ENCODE measurements at regions not wholly inside any gene's neighbourhood (a gene's known extent, or its start where the extent isn't known, plus 50 kb on each side); places are given as distances from the start of the nearest gene placed in this dataset.
"Not testable (repeated sequence)": the region's sequence is repeated elsewhere in the genome, so short reads cannot be mapped to it uniquely, and the experiment has no call there.

DNA sequence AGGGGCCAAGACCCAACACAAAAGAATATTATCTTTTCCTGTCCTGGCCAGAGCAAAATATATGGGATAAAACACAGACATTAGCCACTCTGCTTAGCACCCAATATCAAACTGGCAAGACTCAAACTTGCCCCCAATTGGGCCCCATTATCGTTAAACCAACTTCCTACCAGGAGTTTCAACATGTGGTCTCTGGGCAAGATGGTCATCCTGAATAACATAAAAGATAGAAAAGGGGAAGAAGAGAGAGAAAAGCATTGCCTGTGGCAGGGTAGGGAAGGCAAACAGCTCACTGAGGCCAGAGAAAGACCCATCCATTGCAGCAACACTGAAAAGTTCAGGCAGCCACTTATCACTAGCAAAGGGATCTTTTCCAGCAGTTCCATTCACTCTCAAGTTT is 502.1 kb downstream of the KIF2B start:
- Histone ChIP-seq H3K4me1 (ENCODE audit: control insufficient read depth, insufficient read depth, low read length) (no peaks in the 10 kb centered on the region), H3K4me3 (ENCODE audit: low read length) (no peak overlapping the region), H3K36me3 (ENCODE audit: control insufficient read depth, insufficient read depth, low read length) (no peaks in the 10 kb centered on the region), H3K27me3 (ENCODE audit: control insufficient read depth, insufficient read depth, low read length) (no peaks in the 10 kb centered on the region), H3K27ac (ENCODE audit: low read length) (no peak overlapping the region), H3K9me3 (ENCODE audit: control insufficient read depth, low read depth, low read length) (no peaks in the 10 kb centered on the region)
- DNase-seq: no peak
- WGBS (ENCODE audit: insufficient coverage, low lambda C conversion rate): no CpG with 5 or more reads among the region's 1 CpG

DNA sequence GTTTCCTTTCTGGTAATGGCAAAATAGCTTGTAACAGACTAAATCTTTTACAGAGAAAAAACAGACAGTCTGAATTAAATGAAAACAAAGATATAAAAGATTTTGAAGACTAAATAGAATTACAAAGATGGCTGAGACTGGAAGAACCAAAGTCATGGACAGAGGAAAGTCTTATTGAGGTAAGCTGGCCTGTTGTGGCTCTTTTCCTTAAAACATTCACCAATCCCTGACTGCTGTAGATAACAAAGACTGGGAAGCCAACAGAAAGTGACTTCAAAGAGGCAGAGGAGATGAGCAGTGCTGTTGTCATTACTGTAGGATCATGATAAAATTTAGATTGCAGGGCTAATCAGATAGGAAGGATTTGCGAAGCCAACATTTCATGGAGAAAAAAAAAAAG is 517.0 kb downstream of the KIF2B start:
- no peaks in the 10 kb centered on the region for H3K4me1 ChIP-seq (ENCODE audit: control insufficient read depth, insufficient read depth, low read length)
- 60% methylated on average over 1 of the region's 1 CpG for WGBS (ENCODE audit: insufficient coverage, low lambda C conversion rate)

DNA sequence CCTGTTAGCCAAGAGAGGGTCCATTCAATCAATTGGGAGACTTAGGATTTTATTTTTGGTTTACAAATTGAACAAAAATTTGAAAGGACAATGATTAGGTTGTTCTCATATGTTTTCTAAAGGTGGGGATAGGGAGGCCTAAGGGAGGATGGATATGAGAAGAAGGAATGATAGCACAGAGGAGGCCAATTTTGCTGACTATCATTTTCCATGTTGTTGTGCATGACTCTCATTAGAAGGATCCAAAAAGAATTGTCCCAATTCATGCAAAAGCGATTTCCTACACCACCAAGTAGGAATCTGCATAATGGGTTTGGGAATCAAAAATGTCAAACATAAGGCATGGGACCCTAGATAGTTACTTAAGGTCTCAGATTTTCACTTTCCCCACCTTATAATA is 524.8 kb downstream of the KIF2B start:
- Histone ChIP-seq H3K27ac (ENCODE audit: low read length) (no peak overlapping the region), H3K27me3 (ENCODE audit: control insufficient read depth, insufficient read depth, low read length) (no peaks in the 10 kb centered on the region), H3K4me1 (ENCODE audit: control insufficient read depth, insufficient read depth, low read length) (no peaks in the 10 kb centered on the region), H3K4me3 (ENCODE audit: low read length) (no peak overlapping the region), H3K9me3 (ENCODE audit: control insufficient read depth, low read depth, low read length) (no peaks in the 10 kb centered on the region), H3K36me3 (ENCODE audit: control insufficient read depth, insufficient read depth, low read length) (no peaks in the 10 kb centered on the region)
- no peak for DNase-seq
- no CpG with 5 or more reads among the region's 1 CpG for whole genome bisulfite sequencing (ENCODE audit: insufficient coverage, low lambda C conversion rate)

More for the DNA sequence above, 517.0 kb downstream of the KIF2B start:
- Histone ChIP-seq H3K36me3 (ENCODE audit: control insufficient read depth, insufficient read depth, low read length) (no peaks in the 10 kb centered on the region), H3K27ac (ENCODE audit: low read length) (no peak overlapping the region), H3K9me3 (ENCODE audit: control insufficient read depth, low read depth, low read length) (peaks cover 3% of the 10 kb centered on the region), H3K27me3 (ENCODE audit: control insufficient read depth, insufficient read depth, low read length) (no peaks in the 10 kb centered on the region), H3K4me3 (ENCODE audit: low read length) (no peak overlapping the region)
- DNase-seq: no peak

DNA sequence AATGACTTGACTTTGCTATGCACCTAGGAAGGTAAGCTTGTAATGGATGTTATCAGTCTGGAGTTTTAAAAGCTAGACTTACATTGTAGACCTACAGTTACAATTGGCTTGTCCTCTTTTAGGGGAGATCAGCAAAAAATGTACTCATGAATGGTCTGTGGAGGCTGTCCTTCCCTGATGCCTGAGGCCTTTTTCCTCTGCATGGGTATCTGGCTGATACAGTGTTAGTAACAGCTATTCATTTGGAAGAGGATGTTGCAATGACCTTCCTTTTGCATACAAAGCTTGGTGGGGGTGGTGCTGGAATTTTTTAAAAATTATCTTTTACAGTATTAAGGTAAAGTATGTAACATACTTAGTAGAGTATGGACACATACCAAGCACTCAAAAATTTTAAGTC is 525.5 kb downstream of the KIF2B start:
- no peak overlapping the region for H3K27ac ChIP-seq (ENCODE audit: low read length)
- no peaks in the 10 kb centered on the region for H3K27me3 ChIP-seq (ENCODE audit: control insufficient read depth, insufficient read depth, low read length)
- no peaks in the 10 kb centered on the region for H3K36me3 ChIP-seq (ENCODE audit: control insufficient read depth, insufficient read depth, low read length)

DNA sequence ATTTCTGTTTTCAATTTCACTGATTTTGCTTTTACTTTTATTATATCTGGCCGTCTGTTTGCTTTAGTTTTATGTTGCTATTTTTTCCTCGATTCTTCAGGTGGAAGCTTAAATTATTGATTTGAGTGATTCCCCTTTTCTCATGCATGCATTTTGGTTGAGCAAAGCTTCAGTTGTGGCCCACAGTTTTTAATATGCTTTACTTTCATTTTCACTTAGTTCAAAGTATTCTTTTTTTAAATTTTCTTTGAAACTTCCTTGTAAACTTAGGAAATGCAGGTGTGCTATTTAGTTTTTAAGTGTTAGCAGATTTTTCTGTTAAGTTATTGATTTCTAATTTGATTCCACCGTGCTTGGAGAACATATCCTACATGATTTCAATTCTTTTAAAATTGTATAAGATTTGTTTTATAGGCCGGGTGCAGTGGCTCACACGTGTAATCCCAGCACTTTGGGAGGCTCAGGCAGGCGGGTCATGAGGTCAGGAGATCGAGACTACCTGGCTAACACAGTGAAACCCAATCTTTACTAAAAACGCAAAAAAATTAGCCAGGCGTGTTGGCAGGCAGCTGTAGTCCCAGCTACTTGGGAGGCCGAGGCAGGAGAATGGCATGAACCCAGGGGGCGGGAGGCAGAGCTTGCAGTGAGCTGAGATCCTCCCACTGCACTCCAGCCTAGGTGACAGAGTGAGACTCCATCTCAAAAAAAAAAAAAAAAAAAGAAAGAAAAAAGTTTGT is 531.2 kb downstream of the KIF2B start:
- H3K36me3 ChIP-seq (ENCODE audit: control insufficient read depth, insufficient read depth, low read length): no peaks in the 10 kb centered on the region
- no peaks in the 10 kb centered on the region for H3K9me3 ChIP-seq (ENCODE audit: control insufficient read depth, low read depth, low read length)
- no peaks in the 10 kb centered on the region for H3K27me3 ChIP-seq (ENCODE audit: control insufficient read depth, insufficient read depth, low read length)
- no peak overlapping the region for H3K27ac ChIP-seq (ENCODE audit: low read length)
- WGBS (ENCODE audit: insufficient coverage, low lambda C conversion rate): 80% methylated on average over 2 of the region's 11 CpGs
- H3K4me1 ChIP-seq (ENCODE audit: control insufficient read depth, insufficient read depth, low read length): no peaks in the 10 kb centered on the region
- no peak for DNase-seq
- no peak overlapping the region for H3K4me3 ChIP-seq (ENCODE audit: low read length)

More for the DNA sequence above, 525.5 kb downstream of the KIF2B start:
- Histone ChIP-seq H3K4me3 (ENCODE audit: low read length) (no peak overlapping the region), H3K4me1 (ENCODE audit: control insufficient read depth, insufficient read depth, low read length) (no peaks in the 10 kb centered on the region), H3K9me3 (ENCODE audit: control insufficient read depth, low read depth, low read length) (no peaks in the 10 kb centered on the region)
- DNase-seq: no peak

DNA sequence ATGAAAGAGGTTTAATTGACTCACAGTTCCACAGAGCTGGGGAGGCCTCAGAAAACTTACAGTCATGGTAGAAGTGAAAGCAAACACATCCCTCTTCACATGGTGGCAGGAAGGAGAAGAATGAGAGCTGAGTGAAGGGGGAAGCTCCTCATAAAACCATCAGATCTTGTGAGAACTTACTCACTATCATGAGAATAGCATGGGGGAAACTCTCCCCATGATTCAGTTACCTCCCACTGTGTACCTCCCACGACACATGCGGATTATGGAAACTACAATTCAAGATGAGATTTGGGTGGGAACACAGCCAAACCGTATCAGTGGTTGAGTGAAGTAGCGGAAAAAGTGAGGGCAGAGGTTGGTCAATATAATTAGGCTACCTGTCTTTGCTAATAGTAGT is 538.3 kb downstream of the KIF2B start:
- WGBS (ENCODE audit: insufficient coverage, low lambda C conversion rate): 53% methylated on average over 2 of the region's 4 CpGs

DNA sequence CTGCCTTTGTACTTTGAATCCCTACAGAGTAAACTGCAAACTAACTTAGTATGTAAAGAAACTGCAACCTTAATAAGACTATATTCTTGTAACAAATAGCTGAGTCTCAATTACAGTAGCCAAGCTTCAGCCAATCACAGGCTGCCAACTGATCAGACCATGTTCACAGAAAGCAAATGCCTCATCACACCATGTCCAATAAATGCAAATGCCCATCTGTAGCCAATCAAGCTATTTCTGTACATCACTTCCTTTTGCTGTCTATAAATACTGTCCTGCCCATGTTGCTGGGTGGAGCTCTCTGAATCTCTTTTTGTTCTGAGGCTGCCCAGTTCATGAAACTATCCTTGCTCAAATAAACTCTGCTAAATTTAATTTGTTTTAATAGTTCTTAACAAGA is 531.7 kb upstream of the TOM1L1 start:
- Histone ChIP-seq H3K36me3 (ENCODE audit: control insufficient read depth, insufficient read depth, low read length) (no peaks in the 10 kb centered on the region), H3K4me1 (ENCODE audit: control insufficient read depth, insufficient read depth, low read length) (no peaks in the 10 kb centered on the region), H3K4me3 (ENCODE audit: low read length) (no peak overlapping the region), H3K9me3 (ENCODE audit: control insufficient read depth, low read depth, low read length) (peaks cover 3% of the 10 kb centered on the region), H3K27ac (ENCODE audit: low read length) (no peak overlapping the region), H3K27me3 (ENCODE audit: control insufficient read depth, insufficient read depth, low read length) (no peaks in the 10 kb centered on the region)
- no peak for DNase-seq

More for the DNA sequence above, 538.3 kb downstream of the KIF2B start:
- not testable (repeated sequence) for H3K4me1 ChIP-seq (ENCODE audit: control insufficient read depth, insufficient read depth, low read length); DNase-seq; H3K27ac ChIP-seq (ENCODE audit: low read length); H3K36me3 ChIP-seq (ENCODE audit: control insufficient read depth, insufficient read depth, low read length); H3K9me3 ChIP-seq (ENCODE audit: control insufficient read depth, low read depth, low read length); H3K27me3 ChIP-seq (ENCODE audit: control insufficient read depth, insufficient read depth, low read length); H3K4me3 ChIP-seq (ENCODE audit: low read length)

DNA sequence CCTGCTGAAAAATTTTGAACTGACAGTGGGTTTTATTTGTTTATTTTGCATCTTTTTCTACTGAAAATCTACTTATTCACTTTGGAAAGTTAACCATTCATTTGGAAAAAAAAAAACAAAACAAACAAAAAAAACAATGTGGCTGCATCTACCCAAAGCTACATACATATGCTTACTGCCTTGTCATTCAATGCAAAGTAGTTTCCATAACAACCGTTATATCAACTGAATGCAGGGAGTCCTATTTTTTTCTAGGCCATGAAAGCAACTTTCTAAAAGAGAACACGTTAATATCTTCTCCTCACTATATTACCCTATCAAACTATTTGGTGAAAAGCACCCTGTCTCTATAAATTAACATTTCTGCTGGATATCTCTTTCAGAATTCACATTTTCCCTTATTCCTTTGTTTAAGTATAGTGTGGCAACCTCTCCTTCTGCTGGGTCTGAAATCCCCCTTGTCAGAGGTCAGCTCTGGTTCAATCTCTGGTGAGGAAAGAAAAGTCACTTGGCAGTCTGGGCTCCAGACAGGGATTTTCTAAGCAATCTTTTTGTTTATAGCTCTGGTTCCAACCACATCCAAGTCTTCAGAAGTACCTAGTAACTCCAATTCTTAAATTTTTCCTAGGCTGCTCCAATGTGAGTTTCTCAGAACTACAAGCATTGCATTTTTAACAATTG is 528.4 kb upstream of the TOM1L1 start:
- Histone ChIP-seq H3K9me3 (ENCODE audit: control insufficient read depth, low read depth, low read length) (peaks cover 3% of the 10 kb centered on the region), H3K27ac (ENCODE audit: low read length) (no peak overlapping the region), H3K4me1 (ENCODE audit: control insufficient read depth, insufficient read depth, low read length) (no peaks in the 10 kb centered on the region), H3K36me3 (ENCODE audit: control insufficient read depth, insufficient read depth, low read length) (no peaks in the 10 kb centered on the region), H3K27me3 (ENCODE audit: control insufficient read depth, insufficient read depth, low read length) (no peaks in the 10 kb centered on the region), H3K4me3 (ENCODE audit: low read length) (no peak overlapping the region)
- no CpG with 5 or more reads among the region's 2 CpGs for WGBS (ENCODE audit: insufficient coverage, low lambda C conversion rate)
- no peak for DNase-seq

DNA sequence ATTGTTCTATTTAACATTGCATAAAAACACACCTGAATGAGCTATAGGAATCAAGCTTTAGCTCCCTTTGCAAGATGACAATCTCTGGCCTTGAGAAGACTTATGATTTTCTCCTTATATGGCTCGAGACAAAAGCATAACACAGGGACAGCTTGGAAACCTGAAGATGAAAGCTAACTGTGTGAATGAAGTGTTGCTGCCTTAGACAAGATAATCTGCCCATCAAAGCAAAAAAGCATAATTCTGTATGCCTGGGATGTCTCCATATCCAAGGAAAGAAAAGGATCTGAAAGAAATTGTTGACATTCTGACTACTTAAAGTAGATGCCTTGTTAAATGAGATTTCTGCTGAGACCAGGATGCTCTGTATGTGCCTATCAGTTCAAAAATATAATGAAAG is 526.7 kb upstream of the TOM1L1 start:
- WGBS (ENCODE audit: insufficient coverage, low lambda C conversion rate): no CpG with 5 or more reads among the region's 1 CpG
- H3K27me3 ChIP-seq (ENCODE audit: control insufficient read depth, insufficient read depth, low read length): no peaks in the 10 kb centered on the region
- no peaks in the 10 kb centered on the region for H3K36me3 ChIP-seq (ENCODE audit: control insufficient read depth, insufficient read depth, low read length)
- no peak overlapping the region for H3K27ac ChIP-seq (ENCODE audit: low read length)
- no peak for DNase-seq
- no peak overlapping the region for H3K4me3 ChIP-seq (ENCODE audit: low read length)
- H3K4me1 ChIP-seq (ENCODE audit: control insufficient read depth, insufficient read depth, low read length): no peaks in the 10 kb centered on the region
- peaks cover 3% of the 10 kb centered on the region for H3K9me3 ChIP-seq (ENCODE audit: control insufficient read depth, low read depth, low read length)

DNA sequence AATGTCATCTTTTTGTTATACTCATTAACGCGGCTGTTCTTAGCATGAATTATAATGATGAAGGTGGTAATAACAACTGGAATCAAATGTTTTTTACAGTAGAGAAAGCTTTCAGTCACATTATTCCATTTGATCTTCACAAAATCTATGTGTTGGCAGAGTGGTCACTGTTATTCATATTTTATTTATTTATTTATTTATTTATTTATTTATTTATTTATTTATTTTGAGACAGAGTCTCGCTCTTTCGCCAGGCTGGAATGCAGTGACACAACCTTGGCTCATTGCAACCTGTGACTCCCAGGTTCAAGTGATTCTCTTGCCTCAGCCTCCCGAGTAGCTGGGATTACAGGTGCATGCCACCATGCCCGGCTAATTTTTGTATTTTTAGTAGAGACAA is 524.2 kb upstream of the TOM1L1 start:
- H3K9me3 ChIP-seq (ENCODE audit: control insufficient read depth, low read depth, low read length); H3K27me3 ChIP-seq (ENCODE audit: control insufficient read depth, insufficient read depth, low read length); H3K36me3 ChIP-seq (ENCODE audit: control insufficient read depth, insufficient read depth, low read length); H3K27ac ChIP-seq (ENCODE audit: low read length); DNase-seq; H3K4me3 ChIP-seq (ENCODE audit: low read length); H3K4me1 ChIP-seq (ENCODE audit: control insufficient read depth, insufficient read depth, low read length): not testable (repeated sequence)
- no CpG with 5 or more reads among the region's 6 CpGs for WGBS (ENCODE audit: insufficient coverage, low lambda C conversion rate)

DNA sequence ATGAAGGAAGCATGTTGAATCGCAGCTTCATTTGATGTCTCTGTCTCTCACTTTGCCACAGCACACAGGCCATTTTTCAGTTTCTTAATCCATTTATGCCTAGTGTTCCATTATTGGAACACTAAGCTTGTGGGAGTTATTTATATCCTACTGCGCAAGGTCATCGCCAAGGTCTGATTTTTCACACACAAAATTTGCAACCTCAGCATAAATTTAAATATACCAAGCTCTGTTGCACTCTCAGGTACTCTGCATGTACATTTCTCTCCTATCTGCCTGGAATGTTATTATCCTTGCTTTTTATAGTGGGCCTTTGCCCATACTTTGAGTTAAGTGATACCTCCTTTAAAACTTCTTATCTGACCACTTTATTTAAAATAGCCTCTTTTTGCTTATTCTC is 519.2 kb upstream of the TOM1L1 start:
- DNase-seq: no peak
- no peaks in the 10 kb centered on the region for H3K9me3 ChIP-seq (ENCODE audit: control insufficient read depth, low read depth, low read length)
- H3K27ac ChIP-seq (ENCODE audit: low read length): no peak overlapping the region
- H3K36me3 ChIP-seq (ENCODE audit: control insufficient read depth, insufficient read depth, low read length): no peaks in the 10 kb centered on the region
- H3K27me3 ChIP-seq (ENCODE audit: control insufficient read depth, insufficient read depth, low read length): no peaks in the 10 kb centered on the region
- H3K4me1 ChIP-seq (ENCODE audit: control insufficient read depth, insufficient read depth, low read length): no peaks in the 10 kb centered on the region
- 83% methylated on average over 1 of the region's 3 CpGs for whole genome bisulfite sequencing (ENCODE audit: insufficient coverage, low lambda C conversion rate)
- H3K4me3 ChIP-seq (ENCODE audit: low read length): no peak overlapping the region
